GM12875 (cell line): ENCODE measurements at regions not wholly inside any gene's neighbourhood (a gene's known extent, or its start where the extent isn't known, plus 50 kb on each side); places are given as distances from the start of the nearest gene placed in this dataset.

Experiments
- H3K4me3 ChIP-seq: one replicate; pipeline ENCODE4 v1.5.1; 2011; ENCODE audit warnings: low read depth, low read length, control low read depth
- CTCF ChIP-seq: IDR thresholded peaks from 2 replicates; pipeline ENCODE4 v1.5.1; 2011; ENCODE audit warnings: low read depth, mild to moderate bottlenecking, control low read depth, inconsistent platforms, low read length, moderate library complexity, borderline replicate concordance; ENCODE audit not compliant: insufficient read depth

- no peak overlapping the region for H3K4me3 ChIP-seq
These were observed 660.7 kb upstream of the RAB6C start for GRCh38 chr2:129318581-129319421.

GRCh38 chr2:129319422-129319717 lies 660.1 kb upstream of the RAB6C start:
- no peak overlapping the region for H3K4me3 ChIP-seq
- TF ChIP-seq CTCF = no peak

More at GRCh38 chr2:129318581-129319421, 660.7 kb upstream of the RAB6C start:
- TF ChIP-seq CTCF = no peak

GRCh38 chr2:129320288-129320687 lies 659.2 kb upstream of the RAB6C start:
- H3K4me3 ChIP-seq = no peak overlapping the region
- TF ChIP-seq CTCF = no peak

GRCh38 chr2:129324349-129324748 lies 655.1 kb upstream of the RAB6C start:
- TF ChIP-seq CTCF = no peak

GRCh38 chr2:129325151-129325550 lies 654.3 kb upstream of the RAB6C start:
- H3K4me3 ChIP-seq = no peak overlapping the region
- no peak for TF ChIP-seq CTCF

More at GRCh38 chr2:129324349-129324748, 655.1 kb upstream of the RAB6C start:
- no peak overlapping the region for H3K4me3 ChIP-seq

GRCh38 chr2:129329574-129329973 lies 649.9 kb upstream of the RAB6C start:
- no peak for TF ChIP-seq CTCF
- no peak overlapping the region for H3K4me3 ChIP-seq

GRCh38 chr2:129330504-129330903 lies 649.0 kb upstream of the RAB6C start:
- TF ChIP-seq CTCF = no peak
- no peak overlapping the region for H3K4me3 ChIP-seq
